Central memory CD4-positive, alpha-beta T cell (primary cell): ENCODE measurements at regions not wholly inside any gene's neighbourhood (a gene's known extent, or its start where the extent isn't known, plus 50 kb on each side); places are given as distances from the start of the nearest gene placed in this dataset.
"Not testable (repeated sequence)": the region's sequence is repeated elsewhere in the genome, so short reads cannot be mapped to it uniquely, and the experiment has no call there.

Experiments
- DNase-seq: peaks from one replicate; pipeline ENCODE4 v3.0.0; 2022

- DNase-seq, result no peak
Observed at GRCh38 chr9:75463871-75464270, 375.6 kb downstream of the OSTF1 start.

GRCh38 chr9:75464726-75465125 lies 376.4 kb downstream of the OSTF1 start:
- DNase-seq, result no peak

GRCh38 chr9:75467142-75467541 lies 378.8 kb downstream of the OSTF1 start:
- no peak for DNase-seq

- DNase-seq, result no peak
Observed at GRCh38 chr9:75471549-75472114, 383.3 kb downstream of the OSTF1 start.

- no peak for DNase-seq
Observed at GRCh38 chr9:75482566-75482965, 394.3 kb downstream of the OSTF1 start.

- no peak for DNase-seq
Observed at GRCh38 chr9:75483636-75484035, 395.3 kb downstream of the OSTF1 start.

GRCh38 chr9:75487856-75488718 lies 399.8 kb downstream of the OSTF1 start:
- no peak for DNase-seq

GRCh38 chr9:75488719-75489110 lies 400.4 kb downstream of the OSTF1 start:
- DNase-seq, result no peak

- DNase-seq, result no peak
Observed at GRCh38 chr9:75490326-75490725, 400.1 kb upstream of the PCSK5 start.

GRCh38 chr9:75491533-75491932 lies 398.9 kb upstream of the PCSK5 start:
- no peak for DNase-seq

GRCh38 chr9:75499812-75500211 lies 390.7 kb upstream of the PCSK5 start:
- no peak for DNase-seq

GRCh38 chr9:75500479-75500878 lies 390.0 kb upstream of the PCSK5 start:
- no peak for DNase-seq

- not testable (repeated sequence) for DNase-seq
Observed at GRCh38 chr9:75500940-75501339, 389.5 kb upstream of the PCSK5 start.

GRCh38 chr9:75504721-75505120 lies 385.8 kb upstream of the PCSK5 start:
- DNase-seq, result no peak

- no peak for DNase-seq
Observed at GRCh38 chr9:75505654-75506053, 384.8 kb upstream of the PCSK5 start.

GRCh38 chr9:75529463-75529862 lies 361.0 kb upstream of the PCSK5 start:
- DNase-seq, result no peak

GRCh38 chr9:75531588-75531987 lies 358.9 kb upstream of the PCSK5 start:
- DNase-seq, result no peak

- DNase-seq, result no peak
Observed at GRCh38 chr9:75532233-75533050, 358.0 kb upstream of the PCSK5 start.

- DNase-seq, result no peak
Observed at GRCh38 chr9:75539523-75539922, 350.9 kb upstream of the PCSK5 start.

- no peak for DNase-seq
Observed at GRCh38 chr9:75540185-75540584, 350.3 kb upstream of the PCSK5 start.

- DNase-seq, result no peak
Observed at GRCh38 chr9:75541734-75542133, 348.7 kb upstream of the PCSK5 start.

- no peak for DNase-seq
Observed at GRCh38 chr9:75544815-75545214, 345.7 kb upstream of the PCSK5 start.

GRCh38 chr9:75545287-75545686 lies 345.2 kb upstream of the PCSK5 start:
- no peak for DNase-seq

- no peak for DNase-seq
Observed at GRCh38 chr9:75548871-75549270, 341.6 kb upstream of the PCSK5 start.
